ENCODE measurements at regions not wholly inside any gene's neighbourhood (a gene's known extent, or its start where the extent isn't known, plus 50 kb on each side); places are given as distances from the start of the nearest gene placed in this dataset.

DNA sequence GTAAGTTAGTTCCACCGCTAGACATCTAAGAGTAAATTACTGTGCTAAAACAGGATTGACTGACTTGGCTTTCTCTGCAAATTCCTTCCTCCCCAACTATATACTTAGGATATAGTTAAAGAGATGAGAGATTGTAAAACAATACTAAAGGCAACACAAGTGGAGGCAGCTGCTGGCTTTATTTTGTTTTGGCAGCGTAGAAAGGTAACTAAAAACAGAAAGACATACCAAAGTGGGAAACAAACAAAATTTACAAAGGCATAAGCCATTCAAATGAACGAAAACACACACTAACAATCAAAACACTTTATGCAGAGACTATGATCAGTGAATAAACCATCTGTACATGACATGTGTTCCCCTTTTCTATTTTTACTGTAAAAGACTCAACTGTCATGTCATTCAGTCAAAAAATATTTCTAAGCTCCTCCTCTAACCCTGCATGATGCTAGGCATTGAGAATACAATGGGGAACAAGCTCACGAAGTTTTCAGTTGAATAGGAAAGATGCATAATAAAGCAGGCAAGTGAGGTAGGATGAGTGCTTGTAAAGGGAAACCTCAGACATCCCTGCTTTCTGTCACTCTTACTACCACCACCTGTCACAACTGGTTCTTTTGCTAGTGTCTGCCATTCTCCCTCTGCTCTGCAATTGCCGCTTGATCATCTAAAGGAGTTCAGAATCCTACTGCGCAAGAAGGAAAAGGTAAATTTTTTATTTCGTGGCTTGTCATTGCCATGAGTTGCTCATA, 64.2 kb upstream of the COL1A2 start:
- no peak overlapping the region for H2BK5ac ChIP-seq (ENCODE audit: low read depth, low read length, poor library complexity, severe bottlenecking)
- BruUV-seq (replicated peaks) = no TSS peak
- TF ChIP-seq CHD1 (IDR thresholded peaks at IDR 0.05; ENCODE audit: low read depth, low read length) (no peak), MXI1 (IDR thresholded peaks at IDR 0.05; ENCODE audit: borderline replicate concordance, low read depth, low read length) (no peak), POLR2A (IDR thresholded peaks at IDR 0.05; ENCODE audit: low read depth, low read length) (no peak), FOS (IDR thresholded peaks at IDR 0.05; ENCODE audit: low read depth, low read length) (no peak), RAD21 (IDR thresholded peaks at IDR 0.05; ENCODE audit: low read length) (no peak), CEBPB (IDR thresholded peaks at IDR 0.05; ENCODE audit: low read depth, low read length) (no peak), USF2 (IDR thresholded peaks at IDR 0.05; ENCODE audit: low read depth, low read length) (no peak), SMC3 (IDR thresholded peaks at IDR 0.05; ENCODE audit: low read depth, low read length) (no peak), MAFK (IDR thresholded peaks at IDR 0.05; ENCODE audit: low read depth, low read length) (no peak), RCOR1 (IDR thresholded peaks at IDR 0.05; ENCODE audit: insufficient replicate concordance, low read length) (no peak), MAZ (IDR thresholded peaks at IDR 0.05; ENCODE audit: borderline replicate concordance, low read depth, low read length) (no peak), ELK1 (IDR thresholded peaks at IDR 0.05; ENCODE audit: borderline replicate concordance, low read depth, low read length) (no peak), NFE2L2 (IDR thresholded peaks at IDR 0.05; ENCODE audit: low read depth, low read length) (no peak), RFX5 (IDR thresholded peaks at IDR 0.05; ENCODE audit: low read depth, low read length) (no peak), BHLHE40 (IDR thresholded peaks at IDR 0.05; ENCODE audit: low read depth, low read length) (no peak)
- TF ChIP-seq, protein P1, sequence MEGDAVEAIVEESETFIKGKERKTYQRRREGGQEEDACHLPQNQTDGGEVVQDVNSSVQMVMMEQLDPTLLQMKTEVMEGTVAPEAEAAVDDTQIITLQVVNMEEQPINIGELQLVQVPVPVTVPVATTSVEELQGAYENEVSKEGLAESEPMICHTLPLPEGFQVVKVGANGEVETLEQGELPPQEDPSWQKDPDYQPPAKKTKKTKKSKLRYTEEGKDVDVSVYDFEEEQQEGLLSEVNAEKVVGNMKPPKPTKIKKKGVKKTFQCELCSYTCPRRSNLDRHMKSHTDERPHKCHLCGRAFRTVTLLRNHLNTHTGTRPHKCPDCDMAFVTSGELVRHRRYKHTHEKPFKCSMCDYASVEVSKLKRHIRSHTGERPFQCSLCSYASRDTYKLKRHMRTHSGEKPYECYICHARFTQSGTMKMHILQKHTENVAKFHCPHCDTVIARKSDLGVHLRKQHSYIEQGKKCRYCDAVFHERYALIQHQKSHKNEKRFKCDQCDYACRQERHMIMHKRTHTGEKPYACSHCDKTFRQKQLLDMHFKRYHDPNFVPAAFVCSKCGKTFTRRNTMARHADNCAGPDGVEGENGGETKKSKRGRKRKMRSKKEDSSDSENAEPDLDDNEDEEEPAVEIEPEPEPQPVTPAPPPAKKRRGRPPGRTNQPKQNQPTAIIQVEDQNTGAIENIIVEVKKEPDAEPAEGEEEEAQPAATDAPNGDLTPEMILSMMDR (conservative IDR thresholded peaks at IDR 0.05; ENCODE audit: low read depth, low read length) = no peak
- no peak overlapping the region for H4K8ac ChIP-seq (ENCODE audit: low read depth in 2 of 2, low read length in 2 of 2)
- no peak overlapping the region for H2AK9ac ChIP-seq (replicated peaks; ENCODE audit: low read depth, low read length, poor library complexity)
- no peak overlapping the region for H2BK20ac ChIP-seq (ENCODE audit: low read depth, low read length)
- no peaks in the 10 kb centered on the region for H3K36me3 ChIP-seq (ENCODE audit: control insufficient read depth, insufficient read depth, low read length)
- no peak overlapping the region for H3K4ac ChIP-seq (ENCODE audit: low read depth, low read length)
- H3K79me1 ChIP-seq (ENCODE audit: low read depth in 1 of 2, low read length in 2 of 2) = no peaks in the 10 kb centered on the region; a peak in 1 of 4 replicates
- dilution Hi-C loops (cut with HindIII; ENCODE audit: low sequenced_read_pairs, unreplicated experiment) (no loop called here), intact Hi-C loops (cut with micrococcal nuclease) (loop anchor here (2.0 kb wide), 1 partner anchor 16 kb away; no protein-coding TSS in a partner anchor), in situ Hi-C loops (cut with MboI; ENCODE audit: low sequenced_read_pairs) (no loop called here)
- peaks cover 4% of the 10 kb centered on the region for H3K4me1 ChIP-seq (ENCODE audit: control insufficient read depth, insufficient read depth, low read length)
- H2AFZ ChIP-seq (replicated peaks; ENCODE audit: low read length, poor library complexity) = no peak overlapping the region
- H3K56ac ChIP-seq (ENCODE audit: extremely low read depth, insufficient read depth, low read length) = no peak overlapping the region
- H3K4me3 ChIP-seq (ENCODE audit: insufficient read depth, low read depth, low read length) = no peak overlapping the region
- ChIA-PET CTCF (no interaction called here), POLR2A (ENCODE audit: unreplicated experiment) (no interaction called here)
- H3K27ac ChIP-seq (ENCODE audit: insufficient read depth, low read length) = no peak overlapping the region
- no peak for ATAC-seq (ENCODE audit: low read depth)
- H3K9me3 ChIP-seq (ENCODE audit: control insufficient read depth, insufficient read depth, low read length) = no peaks in the 10 kb centered on the region
- H3K14ac ChIP-seq (replicated peaks; ENCODE audit: low read depth, low read length) = no peak overlapping the region
- H3K9me1 ChIP-seq (ENCODE audit: insufficient read depth, low read length) = no peaks in the 10 kb centered on the region
- H4K5ac ChIP-seq (ENCODE audit: low read depth, low read length) = no peak overlapping the region
- H2BK120ac ChIP-seq (ENCODE audit: low read depth, low read length) = no peak overlapping the region
- no peaks in the 10 kb centered on the region for H4K20me1 ChIP-seq (ENCODE audit: insufficient read depth, low read length)
- 86% methylated on average over 3 of the region's 7 CpGs; no CpG with 5 or more reads in 1 of the 2 experiments for WGBS, 2 experiments (ENCODE audit: extremely low coverage in 2 of 2, insufficient read length in 1 of 2)
- H3K27me3 ChIP-seq (ENCODE audit: control insufficient read depth, insufficient read depth, low read length) = no peaks in the 10 kb centered on the region
- H3K18ac ChIP-seq (ENCODE audit: low read depth, low read length) = no peak overlapping the region
- H2BK15ac ChIP-seq (ENCODE audit: low read depth, low read length) = no peak overlapping the region
- H3K4me2 ChIP-seq (ENCODE audit: low read depth, low read length) = no peak overlapping the region
- no peak overlapping the region for H3K23ac ChIP-seq (ENCODE audit: low read depth, low read length)
- no peak overlapping the region for H4K91ac ChIP-seq (ENCODE audit: insufficient read depth, low read depth, low read length)
- H2AK5ac ChIP-seq (ENCODE audit: low read depth, low read length) = no peak overlapping the region
- DNase-seq = no peak
- H3K9ac ChIP-seq (ENCODE audit: low read depth, low read length) = no peak overlapping the region

Measured in IMR-90 (cell line).